Breast epithelium (tissue), 4 donors: ENCODE measurements at regions not wholly inside any gene's neighbourhood (a gene's known extent, or its start where the extent isn't known, plus 50 kb on each side); places are given as distances from the start of the nearest gene placed in this dataset.

Experiments
- DNase-seq, 2 donors: peaks; one replicate each; pipeline ENCODE4 v3.0.0-alpha.2; 2019; ENCODE audit warnings: low spot score in 2 of 2
- H3K27ac ChIP-seq, 2 donors: fragments of 200-600 bp; sonication (generic) in 1 of 2; one replicate each; pipeline ENCODE4 v1.5.1; 2016 to 2019; ENCODE audit warnings: mild to moderate bottlenecking in 1 of 2
- H3K27me3 ChIP-seq, 2 donors: fragments of 200-600 bp; sonication (generic) in 1 of 2; one replicate each; pipeline versions ENCODE4 v1.5.1 to v1.6.0; 2017 to 2019; ENCODE audit warnings: control low read depth in 1 of 2, mild to moderate bottlenecking in 1 of 2
- H3K36me3 ChIP-seq: fragments of 200-600 bp; one replicate; pipeline ENCODE4 v1.5.1; 2019
- H3K4me1 ChIP-seq, 2 donors: fragments of 200-600 bp; sonication (generic); one replicate each; pipeline ENCODE4 v1.5.1; 2016 to 2019; ENCODE audit warnings: control low read depth in 1 of 2
- H3K4me3 ChIP-seq, 3 donors: fragments of 200-600 bp; sonication (generic); 1 replicate in 2 of 3; 2 replicates in 1 of 3; pipeline ENCODE4 v1.5.1; 2016 to 2019; ENCODE audit warnings: mild to moderate bottlenecking in 3 of 3, moderate library complexity in 2 of 3
- H3K9me3 ChIP-seq, 2 donors: fragments of 200-600 bp; sonication (generic) in 1 of 2; one replicate each; pipeline ENCODE4 v1.5.1; 2016 to 2019; ENCODE audit warnings: control low read depth in 1 of 2
- POLR2A ChIP-seq: fragments of 450-650 bp; IDR thresholded peaks from one replicate; pipeline ENCODE4 v1.6.1; 2016; ENCODE audit warnings: antibody characterized with exemption, mild to moderate bottlenecking, moderate library complexity
- POLR2AphosphoS5 ChIP-seq, 3 donors: sonication (generic); formaldehyde crosslinking; IDR thresholded peaks; one replicate each; pipeline ENCODE4 v1.6.1; 2017; ENCODE audit warnings: antibody characterized with exemption in 3 of 3
- intact Hi-C: fragments of 100-400 bp; cut with DNase I; formaldehyde crosslinking; loops from one replicate; pipeline ENCODE4 v1.15.1; 2023; ENCODE audit warnings: low total_unique reads
- TF ChIP-seq, protein P1 (sequence below), 3 donors: fragments of 450-650 bp; IDR thresholded peaks; one replicate each; pipeline ENCODE4 v1.5.1; 2016 to 2017; ENCODE audit warnings: antibody characterized with exemption in 3 of 3, mild to moderate bottlenecking in 3 of 3, moderate library complexity in 3 of 3

DNA sequence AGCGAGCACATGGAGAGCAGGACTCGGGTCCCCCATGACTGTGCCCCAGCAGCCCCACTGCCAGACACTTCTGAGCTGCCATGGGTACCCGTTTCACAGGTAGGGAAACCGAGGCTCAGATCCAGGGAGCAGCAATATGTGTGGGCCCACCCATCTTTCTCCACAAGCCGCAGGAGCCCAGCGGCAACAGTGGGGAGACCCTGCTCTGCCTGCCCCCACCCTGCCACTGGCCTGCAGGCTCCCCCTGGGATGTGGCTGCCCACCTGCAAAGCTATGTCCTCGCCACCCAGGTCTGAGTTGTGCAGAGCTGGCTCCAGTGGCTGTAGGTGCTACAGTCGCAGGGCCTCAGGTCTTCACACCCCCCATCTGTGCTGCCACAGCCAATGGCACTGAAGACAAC lies 50.6 kb upstream of the C1QTNF9B start:
- no peaks in the 10 kb centered on the region for H3K9me3 ChIP-seq
- no peak for DNase-seq
- no peaks in the 10 kb centered on the region for H3K36me3 ChIP-seq
- H3K27me3 ChIP-seq = no peaks in the 10 kb centered on the region
- TF ChIP-seq POLR2A = no peak
- no peak overlapping the region for H3K4me3 ChIP-seq
- intact Hi-C loops = no loop called here
- H3K27ac ChIP-seq = no peak overlapping the region
- H3K4me1 ChIP-seq = no peaks in the 10 kb centered on the region

DNA sequence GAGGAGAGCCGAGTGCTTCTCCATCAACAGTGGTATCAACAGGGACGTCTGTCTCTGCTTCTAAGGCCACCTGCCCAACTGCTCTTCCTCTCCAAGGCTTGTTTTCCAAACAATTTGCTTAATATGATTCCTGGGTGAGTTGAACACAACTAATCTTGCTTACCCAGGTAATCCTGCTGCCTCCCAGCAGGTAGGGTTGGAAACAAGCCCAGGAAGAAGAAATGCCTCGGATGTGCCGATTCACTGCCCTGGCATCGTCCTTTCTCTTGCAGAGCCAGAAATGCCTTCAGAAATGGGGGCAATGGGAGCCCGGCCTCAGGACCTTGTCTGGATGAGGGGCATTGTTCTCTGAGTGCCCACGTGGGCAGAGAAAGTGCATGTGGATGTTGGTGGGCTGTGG lies 51.9 kb upstream of the C1QTNF9B start:
- intact Hi-C loops = no loop called here
- no peak for DNase-seq

DNA sequence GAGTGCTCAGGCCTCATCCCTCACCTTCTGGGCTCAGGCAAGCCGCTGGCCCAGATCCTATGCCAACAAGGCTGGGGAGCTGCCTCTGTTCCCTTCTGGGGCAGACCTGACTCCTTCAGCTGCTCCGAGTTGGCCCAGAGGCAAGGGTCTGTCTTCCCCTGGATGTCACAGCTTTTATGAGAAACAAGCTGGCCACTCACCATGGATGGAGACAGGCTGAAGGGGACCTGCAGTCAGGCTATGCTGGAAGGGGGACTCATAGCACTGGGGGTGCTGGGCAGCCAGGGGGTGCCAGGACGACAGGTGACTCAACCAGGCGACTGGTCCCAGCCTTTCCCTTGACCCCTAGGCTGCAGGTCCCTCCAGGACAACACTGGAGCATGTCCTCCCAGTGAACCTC lies 52.4 kb upstream of the C1QTNF9B start:
- TF ChIP-seq, protein P1, sequence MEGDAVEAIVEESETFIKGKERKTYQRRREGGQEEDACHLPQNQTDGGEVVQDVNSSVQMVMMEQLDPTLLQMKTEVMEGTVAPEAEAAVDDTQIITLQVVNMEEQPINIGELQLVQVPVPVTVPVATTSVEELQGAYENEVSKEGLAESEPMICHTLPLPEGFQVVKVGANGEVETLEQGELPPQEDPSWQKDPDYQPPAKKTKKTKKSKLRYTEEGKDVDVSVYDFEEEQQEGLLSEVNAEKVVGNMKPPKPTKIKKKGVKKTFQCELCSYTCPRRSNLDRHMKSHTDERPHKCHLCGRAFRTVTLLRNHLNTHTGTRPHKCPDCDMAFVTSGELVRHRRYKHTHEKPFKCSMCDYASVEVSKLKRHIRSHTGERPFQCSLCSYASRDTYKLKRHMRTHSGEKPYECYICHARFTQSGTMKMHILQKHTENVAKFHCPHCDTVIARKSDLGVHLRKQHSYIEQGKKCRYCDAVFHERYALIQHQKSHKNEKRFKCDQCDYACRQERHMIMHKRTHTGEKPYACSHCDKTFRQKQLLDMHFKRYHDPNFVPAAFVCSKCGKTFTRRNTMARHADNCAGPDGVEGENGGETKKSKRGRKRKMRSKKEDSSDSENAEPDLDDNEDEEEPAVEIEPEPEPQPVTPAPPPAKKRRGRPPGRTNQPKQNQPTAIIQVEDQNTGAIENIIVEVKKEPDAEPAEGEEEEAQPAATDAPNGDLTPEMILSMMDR (IDR thresholded peaks at IDR 0.05) = no peak
- TF ChIP-seq POLR2AphosphoS5 (IDR thresholded peaks at IDR 0.05) (no peak), POLR2A (no peak)

More for the DNA sequence above, 51.9 kb upstream of the C1QTNF9B start:
- Histone ChIP-seq H3K4me1 (no peaks in the 10 kb centered on the region), H3K27me3 (no peaks in the 10 kb centered on the region), H3K4me3 (no peak overlapping the region), H3K9me3 (no peaks in the 10 kb centered on the region), H3K27ac (no peak overlapping the region), H3K36me3 (no peaks in the 10 kb centered on the region)
- TF ChIP-seq POLR2A (no peak), POLR2AphosphoS5 (IDR thresholded peaks at IDR 0.05) (no peak)
- TF ChIP-seq, protein P1 (IDR thresholded peaks at IDR 0.05) = no peak

DNA sequence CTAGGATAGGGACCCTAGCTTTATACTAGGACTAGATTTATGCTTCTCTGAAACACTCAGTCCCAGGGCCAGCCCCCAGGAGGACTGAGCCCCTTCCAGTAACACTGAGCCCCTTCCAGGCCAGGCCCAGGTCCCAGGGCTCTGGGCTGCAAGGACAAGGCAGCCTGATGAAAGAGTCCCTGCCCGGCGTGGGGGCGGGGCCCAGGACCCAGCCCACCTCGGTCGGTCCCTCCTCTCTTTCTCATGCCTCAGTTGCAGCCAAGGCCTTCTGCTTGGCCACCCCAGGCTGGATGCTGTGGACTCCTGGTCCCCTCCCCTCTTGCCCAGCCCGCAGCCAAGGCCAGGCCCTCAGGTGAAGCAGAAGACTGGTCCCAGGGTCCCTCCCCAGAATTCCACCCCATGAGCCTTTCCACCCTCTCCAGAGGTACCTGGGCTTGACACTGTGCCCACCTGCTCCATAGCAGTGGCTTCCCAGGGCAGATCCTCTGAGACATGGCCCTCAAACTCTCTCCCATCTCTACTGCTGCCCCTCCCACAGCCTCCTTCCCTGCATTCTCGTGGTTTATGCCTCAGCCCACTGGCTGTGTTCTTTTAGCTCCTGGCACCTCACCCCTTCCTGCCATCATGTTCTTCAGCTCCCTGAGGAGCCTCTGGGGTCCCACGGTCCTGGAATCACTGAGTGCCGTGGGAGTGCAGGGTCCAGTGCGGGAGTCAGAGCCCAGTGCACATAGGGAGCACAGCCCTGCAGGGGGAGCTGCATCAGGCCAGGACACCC lies 53.6 kb upstream of the C1QTNF9B start:
- H3K27me3 ChIP-seq = no peaks in the 10 kb centered on the region
- no peak for DNase-seq
- H3K9me3 ChIP-seq = no peaks in the 10 kb centered on the region
- no peak overlapping the region for H3K4me3 ChIP-seq
- TF ChIP-seq POLR2AphosphoS5 (IDR thresholded peaks at IDR 0.05) (no peak), POLR2A (no peak)
- TF ChIP-seq, protein P1 (IDR thresholded peaks at IDR 0.05) = no peak
- no peak overlapping the region for H3K27ac ChIP-seq
- no peaks in the 10 kb centered on the region for H3K36me3 ChIP-seq
- no peaks in the 10 kb centered on the region for H3K4me1 ChIP-seq
- intact Hi-C loops = no loop called here

More for the DNA sequence above, 52.4 kb upstream of the C1QTNF9B start:
- H3K9me3 ChIP-seq = no peaks in the 10 kb centered on the region
- H3K4me1 ChIP-seq = no peaks in the 10 kb centered on the region
- no peak overlapping the region for H3K27ac ChIP-seq
- DNase-seq = no peak
- H3K4me3 ChIP-seq = no peak overlapping the region
- H3K27me3 ChIP-seq = no peaks in the 10 kb centered on the region
- intact Hi-C loops = no loop called here
- H3K36me3 ChIP-seq = no peaks in the 10 kb centered on the region

DNA sequence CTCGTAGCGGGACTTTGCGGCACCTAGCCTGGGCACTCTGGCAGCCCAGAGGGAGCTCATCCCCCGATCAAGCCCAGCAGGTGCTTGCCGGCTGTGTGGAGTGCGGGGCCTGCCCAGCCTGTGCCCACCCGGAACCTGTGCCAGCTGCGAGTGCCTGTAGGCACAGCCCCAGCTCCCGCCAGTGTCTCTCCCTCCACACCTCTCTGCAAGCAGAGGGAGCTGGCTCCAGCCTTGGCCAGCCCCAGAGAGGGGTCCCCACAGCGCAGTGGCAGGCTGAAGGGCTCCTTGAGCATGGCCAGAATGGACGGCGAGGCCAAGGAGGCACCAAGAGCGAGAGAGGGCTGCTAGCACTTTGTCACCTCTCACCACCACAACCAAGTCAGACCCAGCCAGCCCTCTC lies 55.5 kb upstream of the C1QTNF9B start:
- no peaks in the 10 kb centered on the region for H3K4me1 ChIP-seq
- H3K36me3 ChIP-seq = no peaks in the 10 kb centered on the region
- H3K27me3 ChIP-seq = no peaks in the 10 kb centered on the region
- H3K27ac ChIP-seq = no peak overlapping the region
- no peak for DNase-seq
- intact Hi-C loops = no loop called here
- no peaks in the 10 kb centered on the region for H3K9me3 ChIP-seq
- TF ChIP-seq POLR2A = no peak
- TF ChIP-seq, protein P1 (IDR thresholded peaks at IDR 0.05) = no peak
- TF ChIP-seq POLR2AphosphoS5 (IDR thresholded peaks at IDR 0.05) = no peak
- H3K4me3 ChIP-seq = no peak overlapping the region
